Panc1 (cell line): ENCODE measurements at regions not wholly inside any gene's neighbourhood (a gene's known extent, or its start where the extent isn't known, plus 50 kb on each side); places are given as distances from the start of the nearest gene placed in this dataset.

ENCODE experiments used
- ATAC-seq: fragments of 200-7000 bp; cut with Tn5 transposase; 2 replicates; pipeline ENCODE4 v1.9.1; 2020; ENCODE audit warnings: mild to moderate bottlenecking, moderate library complexity
- BruUV-seq: library from RNA; stranded (reverse); fragments of 400-500 nt; replicated peaks from 2 replicates; lab custom pipeline; 2021; lab: Mats Ljungman, UMichigan
- CTCF ChIA-PET: fragments of 300-600 bp; sonication (Branson Sonifier 250); formaldehyde crosslinking; loops from one replicate; lab custom pipeline; 2022; ENCODE audit warnings: antibody characterized with exemption; lab: Charles Lee
- POLR2A ChIA-PET: fragments of 300-600 bp; sonication (Branson Sonifier 250); formaldehyde crosslinking; loops from one replicate; lab custom pipeline; 2022; ENCODE audit warnings: antibody characterized with exemption; lab: Charles Lee
- DNase-seq: peaks from one replicate; pipeline ENCODE4 v3.0.0-alpha.2; 2010; ENCODE audit warnings: low read depth, low spot score
- H3K27ac ChIP-seq: 2 replicates; pipeline ENCODE4 v1.5.1; 2011; ENCODE audit warnings: mild to moderate bottlenecking, low read length, inconsistent platforms
- H3K27me3 ChIP-seq: fragments of 200-500 bp; sonication (Bioruptor generic); 2 replicates; pipeline ENCODE4 v1.6.0; 2014; ENCODE audit warnings: low read length, inconsistent platforms; ENCODE audit not compliant: control insufficient read depth, insufficient read depth
- H3K36me3 ChIP-seq: fragments of 200-500 bp; sonication (Bioruptor generic); 2 replicates; pipeline ENCODE4 v1.5.1; 2014; ENCODE audit warnings: inconsistent platforms, mild to moderate bottlenecking, low read length, moderate library complexity; ENCODE audit not compliant: control insufficient read depth, insufficient read depth
- H3K4me1 ChIP-seq: 2 replicates; pipeline ENCODE4 v1.5.1; 2011; ENCODE audit warnings: inconsistent platforms, mild to moderate bottlenecking, low read length, moderate library complexity; ENCODE audit not compliant: control insufficient read depth, insufficient read depth
- H3K4me3 ChIP-seq, 2 experiments: 2 replicates each; pipeline ENCODE4 v1.5.1; 2011 to 2012; ENCODE audit warnings: low read depth in 2 of 2, low read length in 2 of 2, mild to moderate bottlenecking in 2 of 2, inconsistent platforms in 1 of 2, moderate library complexity in 1 of 2
- H3K9me3 ChIP-seq: fragments of 200-500 bp; sonication (Bioruptor generic); 2 replicates; pipeline ENCODE4 v1.5.1; 2014; ENCODE audit warnings: low read depth, mild to moderate bottlenecking, inconsistent platforms, low read length, moderate library complexity; ENCODE audit not compliant: control insufficient read depth, insufficient read depth
- CTCF ChIP-seq: fragments of 450-650 bp; IDR thresholded peaks from 2 replicates; pipeline ENCODE4 v1.5.1; 2017; ENCODE audit warnings: mild to moderate bottlenecking
- POLR2AphosphoS5 ChIP-seq: IDR thresholded peaks from 2 replicates; pipeline ENCODE4 v1.6.1; 2012; ENCODE audit warnings: mild to moderate bottlenecking, low read depth, low read length, moderate library complexity
- SIN3A ChIP-seq: IDR thresholded peaks from 2 replicates; pipeline ENCODE4 v1.6.1; 2012; ENCODE audit warnings: low read depth, mild to moderate bottlenecking, low read length, moderate library complexity, borderline replicate concordance; ENCODE audit not compliant: insufficient read depth
- TCF7L2 ChIP-seq: IDR thresholded peaks from 2 replicates; pipeline ENCODE4 v1.6.1; 2011; ENCODE audit warnings: mild to moderate bottlenecking, low read depth, low read length, inconsistent platforms
- in situ Hi-C: cut with HindIII; loops from 2 replicates; pipeline ENCODE4 v1.10.0; 2016; ENCODE audit warnings: low sequenced_read_pairs, low pct_unique_long_range_greater_than_20kb
- intact Hi-C: fragments of 100-400 bp; cut with micrococcal nuclease; formaldehyde crosslinking; loops from one replicate; pipeline ENCODE4 v1.10.0; 2022; ENCODE audit not compliant: unreplicated experiment
- TF ChIP-seq, protein P1 (sequence below), 2 experiments: IDR thresholded peaks; 2 replicates each; pipeline ENCODE4 v1.6.1; 2011 to 2012; ENCODE audit warnings: low read depth in 2 of 2, control low read depth in 1 of 2, low read length in 1 of 2, mild to moderate bottlenecking in 1 of 2, moderate library complexity in 1 of 2; ENCODE audit not compliant: insufficient read depth in 1 of 2

DNA sequence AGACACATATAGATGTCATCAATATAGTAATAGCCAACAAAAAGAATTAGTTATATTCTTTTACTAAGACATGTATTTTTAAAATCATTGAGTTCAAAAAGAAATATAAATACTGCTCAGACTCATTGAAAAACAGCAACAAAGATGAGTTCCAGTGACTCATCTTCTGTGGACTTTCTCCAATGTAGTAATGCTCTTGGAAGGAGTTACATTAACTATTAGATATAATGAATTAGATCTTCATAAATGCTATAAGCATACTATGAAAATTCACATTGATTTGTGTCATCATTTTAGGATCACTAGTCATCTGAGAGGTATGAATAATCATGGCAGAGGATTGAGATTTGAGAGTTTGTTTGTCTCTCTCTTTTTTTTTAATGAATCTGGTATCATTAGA, 547.8 kb upstream of the PCDH7 start:
- in situ Hi-C loops = no loop called here
- no peaks in the 10 kb centered on the region for H3K9me3 ChIP-seq
- ATAC-seq = no peak
- no peaks in the 10 kb centered on the region for H3K4me1 ChIP-seq
- H3K36me3 ChIP-seq = no peaks in the 10 kb centered on the region
- no peaks in the 10 kb centered on the region for H3K27me3 ChIP-seq
- no peak overlapping the region for H3K27ac ChIP-seq
- no peak for DNase-seq
- no TSS peak for BruUV-seq
- intact Hi-C loops = no loop called here
- no peak for TF ChIP-seq POLR2AphosphoS5
- no peak for TF ChIP-seq SIN3A
- TF ChIP-seq, protein P1, sequence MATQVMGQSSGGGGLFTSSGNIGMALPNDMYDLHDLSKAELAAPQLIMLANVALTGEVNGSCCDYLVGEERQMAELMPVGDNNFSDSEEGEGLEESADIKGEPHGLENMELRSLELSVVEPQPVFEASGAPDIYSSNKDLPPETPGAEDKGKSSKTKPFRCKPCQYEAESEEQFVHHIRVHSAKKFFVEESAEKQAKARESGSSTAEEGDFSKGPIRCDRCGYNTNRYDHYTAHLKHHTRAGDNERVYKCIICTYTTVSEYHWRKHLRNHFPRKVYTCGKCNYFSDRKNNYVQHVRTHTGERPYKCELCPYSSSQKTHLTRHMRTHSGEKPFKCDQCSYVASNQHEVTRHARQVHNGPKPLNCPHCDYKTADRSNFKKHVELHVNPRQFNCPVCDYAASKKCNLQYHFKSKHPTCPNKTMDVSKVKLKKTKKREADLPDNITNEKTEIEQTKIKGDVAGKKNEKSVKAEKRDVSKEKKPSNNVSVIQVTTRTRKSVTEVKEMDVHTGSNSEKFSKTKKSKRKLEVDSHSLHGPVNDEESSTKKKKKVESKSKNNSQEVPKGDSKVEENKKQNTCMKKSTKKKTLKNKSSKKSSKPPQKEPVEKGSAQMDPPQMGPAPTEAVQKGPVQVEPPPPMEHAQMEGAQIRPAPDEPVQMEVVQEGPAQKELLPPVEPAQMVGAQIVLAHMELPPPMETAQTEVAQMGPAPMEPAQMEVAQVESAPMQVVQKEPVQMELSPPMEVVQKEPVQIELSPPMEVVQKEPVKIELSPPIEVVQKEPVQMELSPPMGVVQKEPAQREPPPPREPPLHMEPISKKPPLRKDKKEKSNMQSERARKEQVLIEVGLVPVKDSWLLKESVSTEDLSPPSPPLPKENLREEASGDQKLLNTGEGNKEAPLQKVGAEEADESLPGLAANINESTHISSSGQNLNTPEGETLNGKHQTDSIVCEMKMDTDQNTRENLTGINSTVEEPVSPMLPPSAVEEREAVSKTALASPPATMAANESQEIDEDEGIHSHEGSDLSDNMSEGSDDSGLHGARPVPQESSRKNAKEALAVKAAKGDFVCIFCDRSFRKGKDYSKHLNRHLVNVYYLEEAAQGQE (IDR thresholded peaks at IDR 0.05; ENCODE audit: insufficient read depth in 1 of 2, low read depth in 2 of 2, low read length in 1 of 2) = no peak
- no peak for TF ChIP-seq CTCF
- TF ChIP-seq TCF7L2 = no peak
- ChIA-PET CTCF (no interaction called here), POLR2A (no interaction called here)
- no peak overlapping the region for H3K4me3 ChIP-seq

DNA sequence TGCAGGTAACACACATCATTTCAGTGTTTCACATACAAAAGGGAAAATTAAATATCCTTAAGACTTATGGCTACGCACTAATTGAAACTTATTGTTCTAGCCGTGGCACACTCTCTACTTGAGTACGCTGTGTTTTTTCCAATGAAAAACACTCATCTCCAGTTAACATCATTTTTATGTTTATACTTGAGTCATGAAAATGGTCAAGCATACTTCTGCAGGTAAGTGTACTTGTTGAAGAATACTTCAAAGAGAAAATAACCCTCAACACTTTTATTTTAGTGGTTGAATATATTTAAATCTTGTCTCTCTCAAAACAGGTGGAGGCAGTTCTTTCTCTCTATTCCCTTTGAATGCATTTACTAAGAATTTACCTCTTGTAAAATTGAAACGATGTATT, 538.7 kb upstream of the PCDH7 start:
- Histone ChIP-seq H3K36me3 (no peaks in the 10 kb centered on the region), H3K4me1 (no peaks in the 10 kb centered on the region), H3K27ac (no peak overlapping the region), H3K27me3 (no peaks in the 10 kb centered on the region), H3K9me3 (no peaks in the 10 kb centered on the region), H3K4me3 (no peak overlapping the region)
- intact Hi-C loops = no loop called here
- BruUV-seq = no TSS peak
- POLR2A ChIA-PET = no interaction called here
- in situ Hi-C loops = no loop called here
- no peak for ATAC-seq
- TF ChIP-seq POLR2AphosphoS5 = no peak
- no peak for TF ChIP-seq TCF7L2
- no peak for TF ChIP-seq SIN3A
- TF ChIP-seq, protein P1 (IDR thresholded peaks at IDR 0.05; ENCODE audit: insufficient read depth in 1 of 2, low read depth in 2 of 2, low read length in 1 of 2) = no peak
- TF ChIP-seq CTCF = no peak
- DNase-seq = no peak
- CTCF ChIA-PET = no interaction called here
